NCI-H69 (cell line): ENCODE measurements at regions not wholly inside any gene's neighbourhood (a gene's known extent, or its start where the extent isn't known, plus 50 kb on each side); places are given as distances from the start of the nearest gene placed in this dataset.
A peak's percentile ranks its signal among the peaks of the same experiment; 100 is the strongest.

Experiments used
- DNase-seq: peaks from one replicate; lab custom pipeline; 2025; lab: John Stamatoyannopoulos, UW

GRCh38 chr4:189022440-189023035, 883.3 kb downstream of the TRIML1 start:
- DNase-seq, result no peak

GRCh38 chr4:189029976-189030504, 890.8 kb downstream of the TRIML1 start:
- peak; percentile 21 for DNase-seq

GRCh38 chr4:189032606-189033338, 893.5 kb downstream of the TRIML1 start:
- DNase-seq, result no peak

DNA sequence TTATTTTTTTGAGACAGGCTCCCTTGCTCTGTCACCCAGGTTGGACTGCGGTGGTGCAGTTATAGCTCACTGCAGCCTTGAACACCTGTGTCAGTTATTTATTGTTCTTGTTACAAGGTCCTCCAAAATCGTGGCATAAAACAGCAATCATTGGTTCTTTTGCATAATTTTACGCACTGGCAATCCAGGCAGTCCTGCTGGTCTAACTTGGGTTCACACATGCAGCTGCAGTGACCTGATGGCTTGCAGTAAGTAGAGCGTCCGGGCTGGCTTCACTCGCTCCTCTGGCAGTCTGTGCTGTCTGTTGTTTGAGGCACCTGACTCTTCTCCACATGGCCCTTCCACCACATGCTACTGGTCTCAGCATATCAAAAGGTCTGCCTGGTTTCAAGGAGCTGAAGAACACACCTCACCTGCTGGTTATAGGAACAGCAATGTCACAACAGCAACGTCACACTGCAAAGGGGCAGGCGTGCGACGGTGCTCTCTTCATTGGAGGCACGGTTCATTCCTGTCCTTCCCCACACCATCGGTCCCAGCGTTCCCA, 894.6 kb downstream of the TRIML1 start:
- DNase-seq, result no peak

- no peak for DNase-seq
These were observed 895.9 kb downstream of the TRIML1 start for GRCh38 chr4:189035091-189035490.

GRCh38 chr4:189035654-189036053, 896.4 kb downstream of the TRIML1 start:
- DNase-seq, result no peak

DNA sequence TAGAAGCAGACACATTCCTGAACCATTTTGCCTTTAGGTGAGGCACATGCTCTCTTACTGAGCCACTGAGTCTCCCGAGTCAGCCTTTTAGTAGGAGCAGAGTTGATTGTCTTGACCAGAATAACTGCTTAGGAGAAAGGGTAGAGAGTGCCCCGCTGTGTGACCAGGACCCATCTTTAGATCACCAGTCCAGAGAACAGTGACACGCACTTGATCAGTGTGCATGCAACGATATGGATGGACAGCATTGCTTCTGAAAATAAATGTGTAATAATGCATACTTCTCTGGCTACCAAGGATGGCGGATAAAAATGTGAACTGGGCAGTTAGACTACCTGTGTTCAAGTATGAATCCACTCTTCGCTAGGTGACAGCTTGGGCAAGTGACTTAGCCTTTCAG, 897.7 kb downstream of the TRIML1 start:
- no peak for DNase-seq

DNA sequence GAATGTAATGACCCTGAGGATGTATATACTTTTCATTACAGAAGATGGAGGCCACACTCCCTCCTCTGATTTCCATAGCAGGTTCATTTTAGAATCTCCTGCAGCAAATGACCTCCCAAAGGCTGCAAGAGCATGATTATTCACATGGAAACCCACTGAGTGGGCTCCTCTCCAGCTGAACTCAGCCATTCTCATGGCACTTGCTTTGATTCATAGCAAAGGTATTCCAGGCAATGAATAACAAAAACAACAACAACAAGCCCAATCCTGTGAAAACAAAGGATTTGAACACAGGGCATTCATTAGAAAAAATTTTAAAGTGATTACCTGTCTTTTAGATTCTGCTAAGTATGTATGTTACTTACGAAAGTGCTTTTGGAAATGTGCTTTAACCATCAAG, 894.0 kb upstream of the FRG1 start:
- DNase-seq, result no peak

GRCh38 chr4:189048119-189048518, 892.6 kb upstream of the FRG1 start:
- DNase-seq, result no peak

DNA sequence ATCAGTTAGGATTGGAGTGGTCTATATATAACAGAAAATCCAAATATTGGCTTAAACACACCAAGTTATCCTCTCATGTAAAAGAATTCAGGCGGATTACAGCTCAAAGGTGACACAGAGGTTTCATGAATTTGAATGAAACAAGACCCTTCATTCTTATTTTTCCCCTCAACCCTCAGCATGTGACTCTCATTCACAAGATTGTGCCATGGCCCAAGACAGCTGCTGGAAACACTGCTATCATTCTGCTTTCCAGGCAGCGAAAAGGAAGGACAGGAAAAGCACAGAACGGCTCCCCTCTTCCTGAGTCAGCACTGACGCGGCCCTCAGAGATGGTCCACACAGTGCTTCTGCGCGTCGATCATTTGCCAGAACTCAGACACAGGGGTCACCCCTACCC, 891.0 kb upstream of the FRG1 start:
- no peak for DNase-seq

DNA sequence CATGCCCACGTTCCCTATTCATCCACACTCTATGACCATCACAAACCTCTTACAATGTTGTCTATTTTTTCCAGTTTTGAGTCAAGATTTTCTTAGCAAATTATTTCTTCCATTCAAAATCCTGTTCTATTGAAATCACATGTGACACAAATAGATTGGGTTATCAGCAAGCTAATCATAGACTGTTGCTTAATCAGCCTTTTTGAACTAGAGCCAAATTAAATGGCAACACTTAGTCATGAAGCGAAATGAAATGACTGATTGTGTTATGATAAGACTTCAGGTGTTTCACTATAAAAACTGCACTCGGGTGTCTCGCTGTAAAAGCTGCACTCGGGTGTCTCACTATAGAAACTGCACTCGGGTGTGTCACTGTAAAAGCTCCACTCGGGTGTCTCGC, 890.0 kb upstream of the FRG1 start:
- DNase-seq, result peak; percentile 32

DNA sequence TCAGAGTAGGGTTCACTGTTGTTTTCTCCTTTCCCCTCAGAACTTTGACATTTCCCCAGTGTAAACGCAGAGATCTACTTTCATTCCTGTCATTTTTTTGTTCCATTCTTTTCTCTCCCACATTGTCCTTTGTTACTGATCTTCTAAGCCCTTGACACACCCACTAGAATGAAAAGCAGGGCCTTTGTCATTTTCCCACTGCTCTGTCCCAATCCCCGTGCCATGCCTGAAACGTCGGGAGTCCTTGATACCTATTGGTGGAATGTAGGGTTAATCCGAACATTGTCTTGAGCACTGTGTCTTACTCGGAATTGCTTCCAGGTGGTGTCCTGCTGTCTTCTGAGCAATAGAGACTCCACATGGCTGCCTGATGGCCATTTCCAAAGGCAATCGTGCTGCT, 887.1 kb upstream of the FRG1 start:
- no peak for DNase-seq

DNA sequence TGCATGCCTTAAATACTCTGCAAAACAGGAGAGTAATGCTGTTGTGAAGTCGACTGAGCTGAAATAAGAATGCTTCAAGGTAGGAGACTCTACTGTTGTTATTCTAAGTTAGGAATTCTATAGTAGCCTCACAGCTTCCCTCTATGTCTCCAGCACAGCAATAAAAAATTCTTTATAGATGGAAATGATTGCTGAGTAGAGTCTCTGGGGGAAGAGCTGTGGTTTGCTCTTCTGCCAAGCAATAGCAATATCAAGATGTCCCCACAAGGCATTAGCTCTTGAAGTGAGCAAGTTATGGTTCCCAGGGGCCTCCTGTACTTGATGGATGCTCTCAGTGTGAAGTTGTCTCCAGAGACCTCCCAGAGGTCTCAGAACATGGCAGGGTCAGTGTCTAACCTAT, 880.6 kb upstream of the FRG1 start:
- no peak for DNase-seq

DNA sequence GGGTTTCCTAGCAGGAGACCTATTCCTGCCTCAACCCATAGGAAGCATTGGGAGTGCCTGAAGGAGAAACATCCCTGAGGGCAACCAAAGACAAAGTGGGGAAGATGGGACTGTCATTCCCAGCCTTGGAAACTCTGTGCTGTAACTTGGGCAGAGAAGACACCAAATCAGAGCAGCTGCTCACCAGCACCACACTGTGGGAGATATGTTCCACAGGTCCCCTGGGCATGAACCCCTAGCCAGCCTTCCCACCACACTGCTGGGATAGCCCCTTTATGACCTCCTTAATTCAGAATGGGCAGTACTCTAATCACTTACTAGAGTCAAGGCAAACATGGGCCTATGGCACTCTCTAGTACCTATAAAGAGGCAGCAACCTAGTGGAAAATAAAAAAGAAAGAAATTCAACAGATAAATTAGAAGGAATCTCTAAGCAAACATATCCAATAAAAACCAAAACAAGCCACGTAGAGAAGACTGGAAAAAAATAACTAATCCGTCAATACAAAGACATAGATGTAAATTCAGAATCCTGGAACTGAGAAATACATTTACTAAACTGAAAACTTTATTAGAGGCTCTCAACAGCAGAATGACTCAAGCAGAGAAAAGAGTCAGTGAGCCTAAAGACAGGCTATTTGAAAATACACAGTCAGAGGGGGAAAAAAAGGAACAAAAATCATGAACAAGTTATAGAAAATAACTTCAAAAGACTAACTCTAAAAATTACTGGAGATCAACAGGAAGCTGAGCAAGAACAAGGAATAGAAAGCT, 878.4 kb upstream of the FRG1 start:
- DNase-seq, result no peak

DNA sequence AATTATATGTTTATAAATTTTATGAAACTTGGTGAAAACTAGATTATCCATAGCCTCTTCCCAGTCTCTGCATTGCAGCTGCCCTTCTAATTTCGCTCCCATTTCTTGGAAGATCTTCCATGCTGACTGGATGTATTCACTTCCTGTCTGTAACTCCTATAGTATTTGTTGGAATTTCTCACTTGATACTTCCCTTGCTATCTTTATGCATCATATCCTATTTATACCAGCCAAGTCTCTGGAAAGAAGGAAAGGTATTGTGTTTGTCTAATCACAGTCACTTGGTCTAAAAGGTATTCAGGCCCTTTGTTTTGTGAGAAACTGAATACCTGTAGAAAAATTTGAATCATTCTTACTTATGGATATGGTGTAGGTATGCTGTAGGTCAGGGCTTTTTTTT, 870.9 kb upstream of the FRG1 start:
- no peak for DNase-seq

DNA sequence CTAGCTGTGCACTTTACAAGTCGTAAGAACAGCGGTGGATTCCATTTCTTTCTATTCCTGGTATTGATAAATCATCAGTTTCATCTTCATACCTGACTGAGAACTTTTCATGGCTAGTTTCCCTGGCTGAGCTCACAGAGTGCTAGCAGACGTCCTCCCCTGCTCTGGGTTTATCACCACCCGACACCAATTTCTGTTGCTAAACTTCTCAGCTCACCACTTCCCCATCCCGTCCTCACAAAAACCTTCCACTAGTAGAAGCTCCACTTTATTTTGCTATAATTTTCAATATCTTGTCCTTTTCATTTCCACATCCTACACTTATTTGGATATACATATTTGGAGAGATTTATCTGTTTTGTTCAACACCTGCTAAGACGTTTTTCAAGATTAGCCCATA, 869.4 kb upstream of the FRG1 start:
- no peak for DNase-seq

DNA sequence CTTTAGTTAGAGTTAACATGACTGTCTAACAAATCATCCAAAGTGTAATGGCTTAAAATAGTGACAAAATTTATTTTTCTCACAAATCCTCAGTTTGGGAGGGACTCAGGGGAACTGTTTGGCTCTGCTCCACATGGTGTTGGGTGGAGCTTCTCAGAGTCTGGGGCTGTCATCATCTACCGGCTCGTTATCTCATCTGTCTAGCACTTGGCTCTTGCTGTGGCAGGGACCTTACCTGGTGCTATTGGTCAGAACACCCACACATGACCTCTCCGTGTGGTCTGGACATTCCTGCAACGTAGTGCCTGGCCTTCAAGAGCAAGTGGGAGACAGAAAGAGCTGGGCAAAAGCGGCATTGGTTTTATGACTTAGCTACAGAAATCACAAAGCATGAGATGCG, 866.9 kb upstream of the FRG1 start:
- DNase-seq, result no peak

GRCh38 chr4:189081826-189082225, 858.8 kb upstream of the FRG1 start:
- DNase-seq, result no peak

DNA sequence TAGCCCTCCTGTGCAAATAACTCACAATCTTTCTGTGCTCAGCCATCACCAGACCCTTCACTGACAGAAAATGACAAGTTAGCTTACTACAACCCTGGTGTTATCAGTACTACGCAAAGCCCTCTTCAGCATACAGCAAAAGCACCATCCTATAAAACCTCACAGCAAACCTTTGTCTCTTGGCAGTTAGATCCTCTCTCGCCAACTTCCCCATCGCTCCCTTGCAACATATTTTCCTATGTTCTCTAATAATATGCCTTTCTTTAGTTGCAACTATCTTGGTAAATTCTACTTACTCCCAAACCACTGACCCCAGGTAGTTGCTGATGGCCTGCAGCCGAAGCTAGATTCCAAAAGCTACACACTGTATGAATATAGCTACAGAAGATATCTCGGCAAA, 856.9 kb upstream of the FRG1 start:
- no peak for DNase-seq

DNA sequence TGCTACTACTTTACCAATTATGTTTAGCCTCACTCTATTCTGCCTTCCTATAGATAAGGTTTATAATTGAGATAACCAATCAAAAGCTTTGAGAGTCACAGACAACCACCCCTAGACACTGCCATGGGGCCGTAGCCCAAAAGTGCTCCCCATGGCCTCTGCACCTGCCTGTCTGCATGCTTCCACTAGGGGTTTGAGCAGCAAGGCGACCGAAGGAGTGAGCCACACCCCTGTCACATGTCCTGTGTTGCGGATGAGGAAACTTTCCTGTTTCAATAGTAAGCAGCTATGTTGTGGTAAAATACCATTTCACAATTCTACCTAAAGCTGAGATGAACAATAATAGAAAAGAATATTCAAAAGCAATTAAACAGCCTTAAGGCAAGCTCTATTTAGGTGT, 856.0 kb upstream of the FRG1 start:
- DNase-seq, result no peak

GRCh38 chr4:189087971-189088370, 852.7 kb upstream of the FRG1 start:
- no peak for DNase-seq

DNA sequence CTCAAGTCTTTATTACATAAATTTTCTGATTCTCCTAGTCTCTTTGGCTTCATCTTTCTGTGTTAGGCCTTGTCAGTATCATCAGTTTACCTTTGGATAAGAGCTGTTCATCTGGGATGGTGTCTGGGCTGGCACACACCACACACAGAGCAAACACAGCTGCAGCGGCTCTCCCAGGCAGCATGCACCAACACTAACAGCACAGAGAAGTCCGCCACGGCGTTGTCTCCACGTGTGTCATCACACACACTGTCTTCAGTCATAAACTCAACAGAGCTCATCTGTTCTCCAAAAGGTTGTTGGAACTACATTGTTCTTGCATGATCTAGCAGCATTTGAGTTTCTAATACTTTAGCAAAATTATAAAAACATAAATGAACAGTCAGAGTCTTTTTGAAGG, 851.9 kb upstream of the FRG1 start:
- DNase-seq, result peak; percentile 42
